Caco-2 (cell line): ENCODE measurements at regions not wholly inside any gene's neighbourhood (a gene's known extent, or its start where the extent isn't known, plus 50 kb on each side); places are given as distances from the start of the nearest gene placed in this dataset.

Experiments used
- BruUV-seq: library from RNA; stranded (reverse); fragments of 400-500 nt; replicated peaks from 2 replicates; lab custom pipeline; 2021; lab: Mats Ljungman, UMichigan
- CTCF ChIA-PET: fragments of 300-600 bp; sonication (Branson Sonifier 250); formaldehyde crosslinking; loops from one replicate; lab custom pipeline; 2022; ENCODE audit warnings: antibody characterized with exemption; lab: Charles Lee
- POLR2A ChIA-PET: fragments of 300-600 bp; sonication (Branson Sonifier 250); formaldehyde crosslinking; loops from one replicate; lab custom pipeline; 2022; ENCODE audit warnings: antibody characterized with exemption; lab: Charles Lee
- DNase-seq, 2 experiments: peaks; one replicate each; pipeline versions ENCODE4 v3.0.0 to v3.0.0-alpha.2; 2020 to 2022
- H3K27me3 ChIP-seq: replicated peaks from 2 replicates; pipeline ENCODE4 v1.6.0; 2011; ENCODE audit warnings: low read length; ENCODE audit not compliant: control insufficient read depth, insufficient read depth
- H3K36me3 ChIP-seq: 2 replicates; pipeline ENCODE4 v1.5.1; 2011; ENCODE audit warnings: low read length; ENCODE audit not compliant: control insufficient read depth, insufficient read depth
- H3K4me1 ChIP-seq: fragments of 250-450 bp; sonication (Bioruptor Pico); 2 replicates; pipeline ENCODE4 v1.5.1; 2020; ENCODE audit warnings: mild to moderate bottlenecking
- H3K4me3 ChIP-seq: 2 replicates; pipeline ENCODE4 v1.5.1; 2011; ENCODE audit warnings: low read depth, mild to moderate bottlenecking, control low read depth, low read length
- H3K9me3 ChIP-seq: fragments of 250-450 bp; sonication (Bioruptor Pico); 2 replicates; pipeline ENCODE4 v1.5.1; 2020; ENCODE audit warnings: mild to moderate bottlenecking, moderate library complexity
- H3K27ac Mint-ChIP-seq: one replicate; pipeline ENCODE4 v1.8.0; 2022; ENCODE audit warnings: mixed read lengths; ENCODE audit not compliant: unreplicated experiment
- H3K27me3 Mint-ChIP-seq: one replicate; pipeline ENCODE4 v1.8.0; 2022; ENCODE audit warnings: mixed read lengths; ENCODE audit not compliant: insufficient read depth, unreplicated experiment
- H3K36me3 Mint-ChIP-seq: one replicate; pipeline ENCODE4 v1.8.0; 2022; ENCODE audit warnings: mild to moderate bottlenecking, mixed read lengths; ENCODE audit not compliant: insufficient read depth, unreplicated experiment
- H3K4me1 Mint-ChIP-seq: one replicate; pipeline ENCODE4 v1.8.0; 2022; ENCODE audit warnings: low read depth, mixed read lengths; ENCODE audit not compliant: unreplicated experiment
- H3K4me3 Mint-ChIP-seq: one replicate; pipeline ENCODE4 v1.8.0; 2022; ENCODE audit warnings: mild to moderate bottlenecking, moderate library complexity, mixed read lengths; ENCODE audit not compliant: unreplicated experiment
- H3K9me3 Mint-ChIP-seq: one replicate; pipeline ENCODE4 v1.8.0; 2022; ENCODE audit warnings: mixed read lengths; ENCODE audit not compliant: unreplicated experiment
- CTCF ChIP-seq, 2 experiments: fragments of 200-600 bp in 1 of 2; IDR thresholded peaks; 1 replicate in 1 of 2; 2 replicates in 1 of 2; pipeline versions ENCODE4 v1.5.1 to v1.8.0; 2011 to 2022; ENCODE audit warnings: antibody characterized with exemption in 1 of 2, control low read depth in 1 of 2, inconsistent platforms in 1 of 2, low read depth in 1 of 2, low read length in 1 of 2, mild to moderate bottlenecking in 1 of 2, moderate library complexity in 1 of 2; ENCODE audit not compliant: insufficient read depth in 1 of 2, severe bottlenecking in 1 of 2, unreplicated experiment in 1 of 2
- intact Hi-C: fragments of 100-400 bp; cut with micrococcal nuclease; formaldehyde crosslinking; loops from one replicate; pipeline ENCODE4 v1.10.0; 2022; ENCODE audit not compliant: unreplicated experiment

GRCh38 chr2:173605994-173606393, 251.3 kb downstream of the CDCA7 start:
- Mint-ChIP-seq H3K9me3 (no peaks in the 10 kb centered on the region), H3K4me3 (no peak overlapping the region), H3K27me3 (no peaks in the 10 kb centered on the region), H3K4me1 (no peaks in the 10 kb centered on the region), H3K27ac (no peak overlapping the region), H3K36me3 (no peaks in the 10 kb centered on the region)
- no peak for DNase-seq
- intact Hi-C loops = no loop called here
- CTCF ChIA-PET = no interaction called here
- BruUV-seq = no TSS peak
- no peaks in the 10 kb centered on the region for H3K27me3 ChIP-seq
- no peaks in the 10 kb centered on the region for H3K4me1 ChIP-seq
- H3K36me3 ChIP-seq = no peaks in the 10 kb centered on the region
- H3K4me3 ChIP-seq = no peak overlapping the region
- no peaks in the 10 kb centered on the region for H3K9me3 ChIP-seq
- no peak for TF ChIP-seq CTCF (IDR thresholded peaks at IDR 0.05; ENCODE audit: insufficient read depth in 1 of 2, low read depth in 1 of 2, low read length in 1 of 2, severe bottlenecking in 1 of 2, unreplicated experiment in 1 of 2)
- POLR2A ChIA-PET = no interaction called here

GRCh38 chr2:173606619-173607248, 252.1 kb downstream of the CDCA7 start:
- Mint-ChIP-seq H3K27me3 (no peaks in the 10 kb centered on the region), H3K36me3 (no peaks in the 10 kb centered on the region), H3K4me3 (no peak overlapping the region), H3K27ac (no peak overlapping the region), H3K4me1 (no peaks in the 10 kb centered on the region), H3K9me3 (no peaks in the 10 kb centered on the region)
- no peak for TF ChIP-seq CTCF (IDR thresholded peaks at IDR 0.05; ENCODE audit: insufficient read depth in 1 of 2, low read depth in 1 of 2, low read length in 1 of 2, severe bottlenecking in 1 of 2, unreplicated experiment in 1 of 2)
- CTCF ChIA-PET = no interaction called here
- DNase-seq = no peak
- Histone ChIP-seq H3K27me3 (no peaks in the 10 kb centered on the region), H3K4me3 (no peak overlapping the region), H3K9me3 (no peaks in the 10 kb centered on the region), H3K36me3 (no peaks in the 10 kb centered on the region), H3K4me1 (no peaks in the 10 kb centered on the region)
- BruUV-seq = no TSS peak
- POLR2A ChIA-PET = no interaction called here
- intact Hi-C loops = no loop called here

- intact Hi-C loops = no loop called here
- H3K4me1 Mint-ChIP-seq = no peaks in the 10 kb centered on the region
- no peaks in the 10 kb centered on the region for H3K27me3 Mint-ChIP-seq
- no peaks in the 10 kb centered on the region for H3K36me3 ChIP-seq
- BruUV-seq = no TSS peak
- no peak overlapping the region for H3K4me3 ChIP-seq
- POLR2A ChIA-PET = no interaction called here
- H3K4me1 ChIP-seq = no peaks in the 10 kb centered on the region
- no peaks in the 10 kb centered on the region for H3K27me3 ChIP-seq
- CTCF ChIA-PET = no interaction called here
- TF ChIP-seq CTCF (IDR thresholded peaks at IDR 0.05; ENCODE audit: insufficient read depth in 1 of 2, low read depth in 1 of 2, low read length in 1 of 2, severe bottlenecking in 1 of 2, unreplicated experiment in 1 of 2) = no peak
- H3K9me3 Mint-ChIP-seq = no peaks in the 10 kb centered on the region
- DNase-seq = no peak
- no peak overlapping the region for H3K27ac Mint-ChIP-seq
- no peaks in the 10 kb centered on the region for H3K36me3 Mint-ChIP-seq
- H3K9me3 ChIP-seq = no peaks in the 10 kb centered on the region
- no peak overlapping the region for H3K4me3 Mint-ChIP-seq
Measured at GRCh38 chr2:173607606-173608311, 253.1 kb downstream of the CDCA7 start.
